ENCODE measurements at regions not wholly inside any gene's neighbourhood (a gene's known extent, or its start where the extent isn't known, plus 50 kb on each side); places are given as distances from the start of the nearest gene placed in this dataset.

DNA sequence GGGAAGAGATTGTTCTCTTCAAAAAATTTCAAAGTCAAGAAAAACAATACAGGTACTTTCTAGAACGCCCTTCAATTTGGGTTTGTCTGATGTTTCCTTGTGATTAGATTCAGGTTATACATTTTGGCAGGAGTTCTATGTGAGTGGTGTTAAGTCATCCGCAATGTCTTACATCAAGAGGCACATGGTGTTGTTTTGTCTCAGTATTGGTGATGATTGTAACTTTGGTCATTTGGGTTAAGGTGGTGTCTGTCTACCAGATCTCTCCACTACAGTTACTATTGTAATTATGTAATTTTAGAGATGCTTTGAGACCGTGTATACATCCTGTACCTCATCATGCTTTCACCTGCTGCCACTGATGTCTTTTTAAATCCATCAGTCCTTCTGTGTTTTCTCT lies 60.3 kb downstream of the TET3 start:
- no peak for TF ChIP-seq CTCF (IDR thresholded peaks at IDR 0.05)
- TF ChIP-seq GABPA (IDR thresholded peaks at IDR 0.05; ENCODE audit: low read depth) = no peak
- TF ChIP-seq SMC3 (IDR thresholded peaks at IDR 0.05; ENCODE audit: low read depth, low read length) = no peak
- no peak for TF ChIP-seq EP300 (IDR thresholded peaks at IDR 0.05; ENCODE audit: borderline replicate concordance in 1 of 2, low read depth in 1 of 2, low read length in 1 of 2)
- TF ChIP-seq RFX5 (IDR thresholded peaks at IDR 0.05; ENCODE audit: low read length) = no peak
- TF ChIP-seq, protein P1, sequence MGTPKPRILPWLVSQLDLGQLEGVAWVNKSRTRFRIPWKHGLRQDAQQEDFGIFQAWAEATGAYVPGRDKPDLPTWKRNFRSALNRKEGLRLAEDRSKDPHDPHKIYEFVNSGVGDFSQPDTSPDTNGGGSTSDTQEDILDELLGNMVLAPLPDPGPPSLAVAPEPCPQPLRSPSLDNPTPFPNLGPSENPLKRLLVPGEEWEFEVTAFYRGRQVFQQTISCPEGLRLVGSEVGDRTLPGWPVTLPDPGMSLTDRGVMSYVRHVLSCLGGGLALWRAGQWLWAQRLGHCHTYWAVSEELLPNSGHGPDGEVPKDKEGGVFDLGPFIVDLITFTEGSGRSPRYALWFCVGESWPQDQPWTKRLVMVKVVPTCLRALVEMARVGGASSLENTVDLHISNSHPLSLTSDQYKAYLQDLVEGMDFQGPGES (IDR thresholded peaks at IDR 0.05; ENCODE audit: low read depth, low read length) = no peak
- no peak for TF ChIP-seq POLR2AphosphoS5 (IDR thresholded peaks at IDR 0.05; ENCODE audit: low read depth, low read length)
- no peak for TF ChIP-seq TCF12 (IDR thresholded peaks at IDR 0.05)
- TF ChIP-seq NFIC (IDR thresholded peaks at IDR 0.05; ENCODE audit: borderline replicate concordance) = no peak
- TF ChIP-seq RAD21 (IDR thresholded peaks at IDR 0.05; ENCODE audit: low read length) = no peak
- TF ChIP-seq NRF1 (IDR thresholded peaks at IDR 0.05; ENCODE audit: low read depth, low read length) = no peak
- TF ChIP-seq, protein P2, sequence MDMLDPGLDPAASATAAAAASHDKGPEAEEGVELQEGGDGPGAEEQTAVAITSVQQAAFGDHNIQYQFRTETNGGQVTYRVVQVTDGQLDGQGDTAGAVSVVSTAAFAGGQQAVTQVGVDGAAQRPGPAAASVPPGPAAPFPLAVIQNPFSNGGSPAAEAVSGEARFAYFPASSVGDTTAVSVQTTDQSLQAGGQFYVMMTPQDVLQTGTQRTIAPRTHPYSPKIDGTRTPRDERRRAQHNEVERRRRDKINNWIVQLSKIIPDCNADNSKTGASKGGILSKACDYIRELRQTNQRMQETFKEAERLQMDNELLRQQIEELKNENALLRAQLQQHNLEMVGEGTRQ (IDR thresholded peaks at IDR 0.05; ENCODE audit: borderline replicate concordance, low read depth, low read length) = no peak

Measured in SK-N-SH (cell line).